PFSK-1 (cell line): ENCODE measurements at regions not wholly inside any gene's neighbourhood (a gene's known extent, or its start where the extent isn't known, plus 50 kb on each side); places are given as distances from the start of the nearest gene placed in this dataset.

Experiments used
- POLR2AphosphoS5 ChIP-seq: IDR thresholded peaks from 2 replicates; pipeline ENCODE4 v1.6.1; 2012; ENCODE audit warnings: low read depth, mild to moderate bottlenecking, control low read depth, low read length, moderate library complexity
- REST ChIP-seq, 2 experiments: IDR thresholded peaks; 2 replicates each; pipeline versions ENCODE4 v1.6.1 to v1.8.0; 2011 to 2012; ENCODE audit warnings: low read depth in 2 of 2, low read length in 2 of 2, control low read depth in 1 of 2, inconsistent platforms in 1 of 2, mild to moderate bottlenecking in 1 of 2, moderate library complexity in 1 of 2; ENCODE audit not compliant: insufficient read depth in 1 of 2
- SIN3A ChIP-seq: IDR thresholded peaks from 2 replicates; pipeline ENCODE4 v1.6.1; 2012; ENCODE audit warnings: mild to moderate bottlenecking, low read length, moderate library complexity, borderline replicate concordance; ENCODE audit not compliant: insufficient read depth
- TAF1 ChIP-seq: IDR thresholded peaks from 2 replicates; pipeline ENCODE4 v1.6.1; 2012; ENCODE audit warnings: low read length, control low read depth, borderline replicate concordance; ENCODE audit not compliant: insufficient read depth

GRCh38 chr10:65846949-65847348, 1078.9 kb upstream of the LRRTM3 start:
- no peak for TF ChIP-seq TAF1
- TF ChIP-seq REST (IDR thresholded peaks at IDR 0.05; ENCODE audit: insufficient read depth in 1 of 2, low read depth in 2 of 2, low read length in 2 of 2): no peak
- TF ChIP-seq SIN3A: no peak
- no peak for TF ChIP-seq POLR2AphosphoS5
